HFFc6 (cell line): ENCODE measurements at regions not wholly inside any gene's neighbourhood (a gene's known extent, or its start where the extent isn't known, plus 50 kb on each side); places are given as distances from the start of the nearest gene placed in this dataset.
"Not testable (repeated sequence)": the region's sequence is repeated elsewhere in the genome, so short reads cannot be mapped to it uniquely, and the experiment has no call there.

Experiments used
- DNase-seq: peaks from one replicate; pipeline ENCODE4 v3.0.0-alpha.2; 2018
- H3K27ac Mint-ChIP-seq: 2 replicates; pipeline ENCODE4 v1.8.0; 2020; ENCODE audit warnings: mild to moderate bottlenecking, mixed read lengths
- H3K27me3 Mint-ChIP-seq: 2 replicates; pipeline ENCODE4 v1.8.0; 2021; ENCODE audit warnings: mild to moderate bottlenecking, moderate library complexity, mixed read lengths; ENCODE audit not compliant: insufficient read depth
- H3K36me3 Mint-ChIP-seq: 2 replicates; pipeline ENCODE4 v1.8.0; 2021; ENCODE audit warnings: low read depth, mixed read lengths
- H3K4me1 Mint-ChIP-seq: 2 replicates; pipeline ENCODE4 v1.8.0; 2020; ENCODE audit warnings: low read depth, mixed read lengths
- H3K4me3 Mint-ChIP-seq: 2 replicates; pipeline ENCODE4 v1.8.0; 2020; ENCODE audit warnings: mild to moderate bottlenecking, moderate library complexity, mixed read lengths
- H3K9me3 Mint-ChIP-seq: 2 replicates; pipeline ENCODE4 v1.8.0; 2020; ENCODE audit warnings: mild to moderate bottlenecking, mixed read lengths
- CTCF ChIP-seq: fragments of 200-600 bp; sonication (generic); IDR thresholded peaks from 2 replicates; pipeline ENCODE4 v1.5.0; 2021; ENCODE audit warnings: antibody characterized with exemption, mild to moderate bottlenecking

- TF ChIP-seq CTCF: no peak
- H3K36me3 Mint-ChIP-seq: no peaks in the 10 kb centered on the region
- DNase-seq: no peak
- H3K4me3 Mint-ChIP-seq: no peak overlapping the region
- H3K27me3 Mint-ChIP-seq: no peaks in the 10 kb centered on the region; the same call in 1 of the 2 replicates
- no peaks in the 10 kb centered on the region for H3K9me3 Mint-ChIP-seq
- no peaks in the 10 kb centered on the region for H3K4me1 Mint-ChIP-seq
- H3K27ac Mint-ChIP-seq: no peak overlapping the region
Observed at GRCh38 chr5:50580506-50580905, 85.9 kb upstream of the PARP8 start.

GRCh38 chr5:50581845-50582244 lies 84.6 kb upstream of the PARP8 start:
- H3K27me3 Mint-ChIP-seq: not testable (repeated sequence)

GRCh38 chr5:50582699-50583098 lies 83.7 kb upstream of the PARP8 start:
- no peaks in the 10 kb centered on the region for H3K9me3 Mint-ChIP-seq
- H3K27ac Mint-ChIP-seq: no peak overlapping the region
- H3K4me3 Mint-ChIP-seq: no peak overlapping the region
- no peak for TF ChIP-seq CTCF
- H3K27me3 Mint-ChIP-seq: no peaks in the 10 kb centered on the region; the same call in 1 of the 2 replicates
- no peaks in the 10 kb centered on the region for H3K4me1 Mint-ChIP-seq
- no peaks in the 10 kb centered on the region for H3K36me3 Mint-ChIP-seq
- no peak for DNase-seq

More at GRCh38 chr5:50581845-50582244, 84.6 kb upstream of the PARP8 start:
- not testable (repeated sequence) for H3K4me1 Mint-ChIP-seq, H3K4me3 Mint-ChIP-seq, H3K9me3 Mint-ChIP-seq, H3K27ac Mint-ChIP-seq, DNase-seq, H3K36me3 Mint-ChIP-seq

- Mint-ChIP-seq H3K4me3 (no peak overlapping the region), H3K27ac (no peak overlapping the region), H3K27me3 (no peaks in the 10 kb centered on the region; the same call in 1 of the 2 replicates), H3K36me3 (no peaks in the 10 kb centered on the region), H3K4me1 (no peaks in the 10 kb centered on the region), H3K9me3 (no peaks in the 10 kb centered on the region; the same call in 1 of the 2 replicates)
- TF ChIP-seq CTCF: no peak
- no peak for DNase-seq
Observed at GRCh38 chr5:50583621-50584020, 82.8 kb upstream of the PARP8 start.

- not testable (repeated sequence) for H3K27me3 Mint-ChIP-seq, H3K4me3 Mint-ChIP-seq, H3K27ac Mint-ChIP-seq, H3K9me3 Mint-ChIP-seq, DNase-seq, H3K36me3 Mint-ChIP-seq
- H3K4me1 Mint-ChIP-seq: peaks cover 37% of the 10 kb centered on the region
Observed at GRCh38 chr5:50588471-50588870, 78.0 kb upstream of the PARP8 start.

- peaks cover 52% of the 10 kb centered on the region for H3K4me1 Mint-ChIP-seq
- H3K36me3 Mint-ChIP-seq, H3K27ac Mint-ChIP-seq, H3K9me3 Mint-ChIP-seq, DNase-seq, H3K27me3 Mint-ChIP-seq: not testable (repeated sequence)
- peak overlapping the region; percentile 12 for H3K4me3 Mint-ChIP-seq
Observed at GRCh38 chr5:50590444-50591189, 75.8 kb upstream of the PARP8 start.

GRCh38 chr5:50591338-50591737 lies 75.1 kb upstream of the PARP8 start:
- not testable (repeated sequence) for H3K27ac Mint-ChIP-seq, H3K27me3 Mint-ChIP-seq

More at GRCh38 chr5:50591338-50591737, 75.1 kb upstream of the PARP8 start:
- H3K4me1 Mint-ChIP-seq: peaks cover 54% of the 10 kb centered on the region
- DNase-seq, H3K4me3 Mint-ChIP-seq, H3K9me3 Mint-ChIP-seq, H3K36me3 Mint-ChIP-seq: not testable (repeated sequence)
